HepG2 (cell line): ENCODE measurements at regions not wholly inside any gene's neighbourhood (a gene's known extent, or its start where the extent isn't known, plus 50 kb on each side); places are given as distances from the start of the nearest gene placed in this dataset.

Experiments
- ATAC-seq: fragments of 200-7000 bp; cut with Tn5 transposase; 3 replicates; pipeline ENCODE4 v1.9.1; 2020; ENCODE audit warnings: mild to moderate bottlenecking, moderate library complexity
- BruUV-seq: library from RNA; stranded (reverse); fragments of 400-500 nt; replicated peaks from 2 replicates; lab custom pipeline; 2021; lab: Mats Ljungman, UMichigan
- CTCF ChIA-PET: fragments of 300-600 bp; formaldehyde crosslinking; extraction: SDS; loops from one replicate; lab custom pipeline; 2021; ENCODE audit warnings: low total read pairs, inconsistent platforms, low intra/inter-chr PET ratio; lab: Yijun Ruan, JAX
- POLR2A ChIA-PET: fragments of 350-600 bp; sonication (Branson Sonifier 250); formaldehyde crosslinking; loops from one replicate; lab custom pipeline; 2020; ENCODE audit warnings: antibody characterized with exemption, inconsistent platforms; lab: Yijun Ruan, JAX
- DNase-seq: peaks from one replicate; pipeline ENCODE4 v3.0.0-alpha.2; 2015; ENCODE audit warnings: low spot score
- FAIRE-seq: peaks from 3 replicates; lab custom pipeline; 2011; peaks lifted over from hg19 to GRCh38; lab: Jason Lieb, UNC
- H2AFZ ChIP-seq: one replicate; pipeline ENCODE4 v1.6.1; 2011; ENCODE audit warnings: low read length, inconsistent platforms
- H3K27ac ChIP-seq: fragments of 300-600 bp; 3 replicates; pipeline ENCODE4 v1.8.0; 2011; ENCODE audit warnings: mixed run types, mild to moderate bottlenecking, mixed read lengths, low read length, inconsistent platforms; ENCODE audit not compliant: insufficient read depth; ENCODE audit errors: extremely low read length
- H3K27me3 ChIP-seq, 2 experiments: fragments of 200-600 bp in 1 of 2; 2 replicates in 1 of 2; 3 replicates in 1 of 2; pipeline versions ENCODE4 v1.6.0 to v1.8.0; 2011; ENCODE audit warnings: low read length in 2 of 2, mild to moderate bottlenecking in 2 of 2, moderate library complexity in 2 of 2, inconsistent platforms in 1 of 2; ENCODE audit not compliant: insufficient read depth in 2 of 2, control insufficient read depth in 1 of 2
- H3K36me3 ChIP-seq, 2 experiments: fragments of 200-600 bp in 1 of 2; replicated peaks in 1 of 2; 2 replicates in 1 of 2; 3 replicates in 1 of 2; pipeline versions ENCODE4 v1.5.1 to v1.8.0; 2011; ENCODE audit warnings: low read length in 2 of 2, inconsistent platforms in 1 of 2; ENCODE audit not compliant: insufficient read depth in 2 of 2, control insufficient read depth in 1 of 2
- H3K4me1 ChIP-seq: 2 replicates; pipeline ENCODE4 v1.5.1; 2012; ENCODE audit warnings: low read length, inconsistent platforms; ENCODE audit not compliant: insufficient read depth
- H3K4me2 ChIP-seq: 2 replicates; pipeline ENCODE4 v1.6.0; 2011; ENCODE audit warnings: low read depth, low read length, inconsistent platforms
- H3K4me3 ChIP-seq, 3 experiments: fragments of 200-600 bp in 1 of 3; sonication (generic), shearing (Covaris generic) in 1 of 3; replicated peaks in 1 of 3; 2 replicates each; pipeline ENCODE4 v1.5.1; 2011 to 2016; ENCODE audit warnings: low read length in 3 of 3, inconsistent platforms in 2 of 3, low read depth in 2 of 3, mild to moderate bottlenecking in 2 of 3, control low read depth in 1 of 3, mixed read lengths in 1 of 3; ENCODE audit not compliant: insufficient read depth in 1 of 3
- H3K79me2 ChIP-seq: one replicate; pipeline ENCODE4 v1.6.1; 2011; ENCODE audit warnings: low read length, inconsistent platforms; ENCODE audit not compliant: insufficient read depth
- H3K9ac ChIP-seq: 2 replicates; pipeline ENCODE4 v1.6.0; 2011; ENCODE audit warnings: mild to moderate bottlenecking, low read depth, low read length, inconsistent platforms; ENCODE audit not compliant: insufficient read depth
- H3K9me3 ChIP-seq: 2 replicates; pipeline ENCODE4 v1.5.1; 2012; ENCODE audit warnings: mild to moderate bottlenecking, low read length
- H4K20me1 ChIP-seq: 2 replicates; pipeline ENCODE4 v1.6.0; 2011; ENCODE audit warnings: inconsistent platforms, mild to moderate bottlenecking, low read length, moderate library complexity; ENCODE audit not compliant: insufficient read depth
- FOXK1 ChIP-seq: sonication (generic); formaldehyde crosslinking; IDR thresholded peaks from 2 replicates; pipeline ENCODE4 v1.4.0; 2020; ENCODE audit warnings: low read depth, missing genetic modification reagents, borderline replicate concordance
- HCFC1 ChIP-seq: fragments of 150-350 bp; IDR thresholded peaks from 2 replicates; pipeline ENCODE4 v1.6.1; 2014; ENCODE audit warnings: low read depth, low read length
- ZNF234 ChIP-seq: sonication (generic); formaldehyde crosslinking; conservative IDR thresholded peaks from 2 replicates; pipeline ENCODE4 v1.5.1; 2020; ENCODE audit warnings: mild to moderate bottlenecking, missing genetic modification reagents
- ZNF557 ChIP-seq: sonication (generic); formaldehyde crosslinking; IDR thresholded peaks from 2 replicates; pipeline ENCODE4 v1.4.0; 2020; ENCODE audit warnings: missing genetic modification reagents
- ZNF572 ChIP-seq: sonication (generic); formaldehyde crosslinking; IDR thresholded peaks from 2 replicates; pipeline ENCODE4 v1.5.1; 2020; ENCODE audit warnings: mild to moderate bottlenecking, missing genetic modification reagents
- ZNF709 ChIP-seq: sonication (generic); formaldehyde crosslinking; IDR thresholded peaks from 2 replicates; pipeline ENCODE4 v1.5.0; 2020; ENCODE audit warnings: mild to moderate bottlenecking, missing genetic modification reagents
- WGBS: methylation state at CpG from one replicate; pipeline ENCODE4 v1.1.6; 2017; ENCODE audit warnings: low lambda C conversion rate; 5-methylcytosine and 5-hydroxymethylcytosine counted together
- in situ Hi-C: cut with HindIII; loops from 2 replicates; pipeline ENCODE4 v1.10.0; 2017; ENCODE audit warnings: low pct_unique_long_range_greater_than_20kb; ENCODE audit not compliant: extremely low pct_ligation_motif_present
- intact Hi-C: fragments of 100-400 bp; cut with micrococcal nuclease; formaldehyde crosslinking; loops from one replicate; pipeline ENCODE4 v1.10.0; 2022; ENCODE audit not compliant: unreplicated experiment
- TF ChIP-seq, protein P1 (sequence below): sonication (generic); formaldehyde crosslinking; IDR thresholded peaks from 2 replicates; pipeline ENCODE4 v1.4.0; 2020; ENCODE audit warnings: mild to moderate bottlenecking, low read depth, missing genetic modification reagents
- TF ChIP-seq, protein P2 (sequence below): sonication (generic); formaldehyde crosslinking; IDR thresholded peaks from 2 replicates; pipeline ENCODE4 v1.5.1; 2020; ENCODE audit warnings: mild to moderate bottlenecking, missing genetic modification reagents, moderate library complexity

GRCh38 chr6:1042583-1043457, 269.1 kb upstream of the FOXQ1 start (continued):
- TF ChIP-seq, protein P1, sequence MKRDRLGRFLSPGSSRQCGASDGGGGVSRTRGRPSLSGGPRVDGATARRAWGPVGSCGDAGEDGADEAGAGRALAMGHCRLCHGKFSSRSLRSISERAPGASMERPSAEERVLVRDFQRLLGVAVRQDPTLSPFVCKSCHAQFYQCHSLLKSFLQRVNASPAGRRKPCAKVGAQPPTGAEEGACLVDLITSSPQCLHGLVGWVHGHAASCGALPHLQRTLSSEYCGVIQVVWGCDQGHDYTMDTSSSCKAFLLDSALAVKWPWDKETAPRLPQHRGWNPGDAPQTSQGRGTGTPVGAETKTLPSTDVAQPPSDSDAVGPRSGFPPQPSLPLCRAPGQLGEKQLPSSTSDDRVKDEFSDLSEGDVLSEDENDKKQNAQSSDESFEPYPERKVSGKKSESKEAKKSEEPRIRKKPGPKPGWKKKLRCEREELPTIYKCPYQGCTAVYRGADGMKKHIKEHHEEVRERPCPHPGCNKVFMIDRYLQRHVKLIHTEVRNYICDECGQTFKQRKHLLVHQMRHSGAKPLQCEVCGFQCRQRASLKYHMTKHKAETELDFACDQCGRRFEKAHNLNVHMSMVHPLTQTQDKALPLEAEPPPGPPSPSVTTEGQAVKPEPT (CRISPR knock-in tag), result 0 out of 2 replicates have a peak, but pooled peaks have one; percentile 33
- TF ChIP-seq ZNF709 (CRISPR knock-in tag) (no peak), FOXK1 (CRISPR knock-in tag) (no peak)

GRCh38 chr6:1040393-1040792, 271.5 kb upstream of the FOXQ1 start:
- Histone ChIP-seq H3K9ac (no peak overlapping the region), H3K4me3 (no peak overlapping the region), H3K4me1 (peaks cover 64% of the 10 kb centered on the region), H2AFZ (no peak overlapping the region), H3K27ac (no peak overlapping the region), H3K4me2 (no peak overlapping the region), H3K79me2 (no peaks in the 10 kb centered on the region), H3K27me3 (no peaks in the 10 kb centered on the region), H3K36me3 (no peaks in the 10 kb centered on the region), H4K20me1 (no peaks in the 10 kb centered on the region), H3K9me3 (no peaks in the 10 kb centered on the region)
- CTCF ChIA-PET, result no interaction called here
- in situ Hi-C loops (no loop called here), intact Hi-C loops (no loop called here)
- DNase-seq (no peak), FAIRE-seq (no peak), ATAC-seq (no peak)
- POLR2A ChIA-PET, result no interaction called here
- TF ChIP-seq ZNF572, result no peak
- TF ChIP-seq ZNF557 (CRISPR knock-in tag), result no peak
- no peak for TF ChIP-seq HCFC1
- no peak for TF ChIP-seq ZNF234 (CRISPR knock-in tag)
- TF ChIP-seq, protein P2, sequence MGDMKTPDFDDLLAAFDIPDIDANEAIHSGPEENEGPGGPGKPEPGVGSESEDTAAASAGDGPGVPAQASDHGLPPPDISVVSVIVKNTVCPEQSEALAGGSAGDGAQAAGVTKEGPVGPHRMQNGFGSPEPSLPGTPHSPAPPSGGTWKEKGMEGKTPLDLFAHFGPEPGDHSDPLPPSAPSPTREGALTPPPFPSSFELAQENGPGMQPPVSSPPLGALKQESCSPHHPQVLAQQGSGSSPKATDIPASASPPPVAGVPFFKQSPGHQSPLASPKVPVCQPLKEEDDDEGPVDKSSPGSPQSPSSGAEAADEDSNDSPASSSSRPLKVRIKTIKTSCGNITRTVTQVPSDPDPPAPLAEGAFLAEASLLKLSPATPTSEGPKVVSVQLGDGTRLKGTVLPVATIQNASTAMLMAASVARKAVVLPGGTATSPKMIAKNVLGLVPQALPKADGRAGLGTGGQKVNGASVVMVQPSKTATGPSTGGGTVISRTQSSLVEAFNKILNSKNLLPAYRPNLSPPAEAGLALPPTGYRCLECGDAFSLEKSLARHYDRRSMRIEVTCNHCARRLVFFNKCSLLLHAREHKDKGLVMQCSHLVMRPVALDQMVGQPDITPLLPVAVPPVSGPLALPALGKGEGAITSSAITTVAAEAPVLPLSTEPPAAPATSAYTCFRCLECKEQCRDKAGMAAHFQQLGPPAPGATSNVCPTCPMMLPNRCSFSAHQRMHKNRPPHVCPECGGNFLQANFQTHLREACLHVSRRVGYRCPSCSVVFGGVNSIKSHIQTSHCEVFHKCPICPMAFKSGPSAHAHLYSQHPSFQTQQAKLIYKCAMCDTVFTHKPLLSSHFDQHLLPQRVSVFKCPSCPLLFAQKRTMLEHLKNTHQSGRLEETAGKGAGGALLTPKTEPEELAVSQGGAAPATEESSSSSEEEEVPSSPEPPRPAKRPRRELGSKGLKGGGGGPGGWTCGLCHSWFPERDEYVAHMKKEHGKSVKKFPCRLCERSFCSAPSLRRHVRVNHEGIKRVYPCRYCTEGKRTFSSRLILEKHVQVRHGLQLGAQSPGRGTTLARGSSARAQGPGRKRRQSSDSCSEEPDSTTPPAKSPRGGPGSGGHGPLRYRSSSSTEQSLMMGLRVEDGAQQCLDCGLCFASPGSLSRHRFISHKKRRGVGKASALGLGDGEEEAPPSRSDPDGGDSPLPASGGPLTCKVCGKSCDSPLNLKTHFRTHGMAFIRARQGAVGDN, result 0 out of 2 replicates have a peak, but pooled peaks have one; percentile 12
- 90% methylated on average over 12 of the region's 12 CpGs for WGBS
- BruUV-seq, result no TSS peak
